K562 (cell line): ENCODE measurements at regions not wholly inside any gene's neighbourhood (a gene's known extent, or its start where the extent isn't known, plus 50 kb on each side); places are given as distances from the start of the nearest gene placed in this dataset.
"Not testable (repeated sequence)": the region's sequence is repeated elsewhere in the genome, so short reads cannot be mapped to it uniquely, and the experiment has no call there.

Experiments
- ATAC-seq: fragments of 200-7000 bp; cut with Tn5 transposase; 3 replicates; pipeline ENCODE4 v1.9.1; 2020; ENCODE audit warnings: moderate library complexity
- BruUV-seq: library from RNA; stranded (reverse); fragments of 400-500 nt; replicated peaks from 2 replicates; lab custom pipeline; 2021; lab: Mats Ljungman, UMichigan
- CTCF ChIA-PET: fragments of 300-600 bp; formaldehyde crosslinking; extraction: SDS; loops from one replicate; lab custom pipeline; 2021; ENCODE audit warnings: low intra/inter-chr PET ratio; lab: Yijun Ruan, JAX
- POLR2A ChIA-PET: fragments of 300-600, 350-650 bp; sonication (Branson Sonifier 250); formaldehyde crosslinking; extraction: SDS; loops from one replicate; lab custom pipeline; 2021; ENCODE audit warnings: antibody characterized with exemption, inconsistent platforms; lab: Yijun Ruan, JAX
- DNase-seq, 4 experiments: peaks; one replicate each; pipeline versions ENCODE4 v3.0.0 to v3.0.0-alpha.2; 2011 to 2018; ENCODE audit warnings: low spot score in 3 of 4, mixed read lengths in 3 of 4; ENCODE audit errors: extremely low read depth in 1 of 4
- FAIRE-seq: peaks from 2 replicates; lab custom pipeline; 2011; peaks lifted over from hg19 to GRCh38; lab: Jason Lieb, UNC
- H2AFZ ChIP-seq: 2 replicates; pipeline ENCODE4 v1.6.0; 2011; ENCODE audit warnings: low read depth, low read length, control low read depth, inconsistent platforms
- H3K27ac ChIP-seq: fragments of 200-600 bp; 3 replicates; pipeline ENCODE4 v1.8.0; 2011; ENCODE audit warnings: low read depth, mild to moderate bottlenecking, control low read depth, inconsistent platforms, low read length, moderate library complexity, mixed read lengths; ENCODE audit errors: extremely low read depth
- H3K27me3 ChIP-seq, 2 experiments: fragments of 300-600 bp in 1 of 2; 2 replicates in 1 of 2; 3 replicates in 1 of 2; pipeline versions ENCODE4 v1.6.0 to v1.8.0; 2011; ENCODE audit warnings: inconsistent platforms in 2 of 2, low read length in 2 of 2, mild to moderate bottlenecking in 1 of 2, mixed read lengths in 1 of 2, moderate library complexity in 1 of 2; ENCODE audit not compliant: control insufficient read depth in 2 of 2, insufficient read depth in 2 of 2
- H3K36me3 ChIP-seq: fragments of 300-600 bp; 3 replicates; pipeline ENCODE4 v1.8.0; 2011; ENCODE audit warnings: mild to moderate bottlenecking, low read length, inconsistent platforms; ENCODE audit not compliant: control insufficient read depth, insufficient read depth
- H3K4me1 ChIP-seq, 2 experiments: fragments of 200-600 bp in 1 of 2; replicated peaks in 1 of 2; 2 replicates in 1 of 2; 3 replicates in 1 of 2; pipeline versions ENCODE4 v1.5.1 to v1.8.0; 2011; ENCODE audit warnings: inconsistent platforms in 2 of 2, low read length in 2 of 2, mild to moderate bottlenecking in 1 of 2, mixed read lengths in 1 of 2, moderate library complexity in 1 of 2; ENCODE audit not compliant: control insufficient read depth in 2 of 2, insufficient read depth in 2 of 2
- H3K4me2 ChIP-seq: 2 replicates; pipeline ENCODE4 v1.6.1; 2011; ENCODE audit warnings: low read length, control low read depth, inconsistent platforms, mixed read lengths; ENCODE audit not compliant: insufficient read depth
- H3K4me3 ChIP-seq: fragments of 200-600 bp; sonication (generic), shearing (Covaris generic); 2 replicates; pipeline ENCODE4 v1.5.1; 2016; ENCODE audit warnings: control low read depth, inconsistent platforms
- H3K79me2 ChIP-seq: fragments of 200-600 bp; 3 replicates; pipeline ENCODE4 v1.8.0; 2011; ENCODE audit warnings: low read length, inconsistent platforms; ENCODE audit not compliant: control insufficient read depth, insufficient read depth
- H3K9ac ChIP-seq, 2 experiments: 2 replicates each; pipeline versions ENCODE4 v1.6.0 to v1.6.1; 2011; ENCODE audit warnings: low read depth in 2 of 2, low read length in 2 of 2, control low read depth in 1 of 2, inconsistent platforms in 1 of 2, mild to moderate bottlenecking in 1 of 2, mixed read lengths in 1 of 2; ENCODE audit not compliant: insufficient read depth in 1 of 2
- H3K9me1 ChIP-seq: one replicate; pipeline ENCODE4 v1.6.0; 2011; ENCODE audit warnings: inconsistent platforms, mild to moderate bottlenecking, low read length, moderate library complexity; ENCODE audit not compliant: control insufficient read depth, insufficient read depth
- H3K9me3 ChIP-seq: replicated peaks from 2 replicates; pipeline ENCODE4 v1.5.1; 2011; ENCODE audit warnings: low read depth, low read length, inconsistent platforms; ENCODE audit not compliant: control insufficient read depth, insufficient read depth
- H4K20me1 ChIP-seq: replicated peaks from 2 replicates; pipeline ENCODE4 v1.6.1; 2011; ENCODE audit warnings: low read length, inconsistent platforms, mixed read lengths; ENCODE audit not compliant: control insufficient read depth, insufficient read depth
- LARP7 ChIP-seq: fragments of 450-650 bp; IDR thresholded peaks from 2 replicates; pipeline ENCODE4 v1.6.1; 2016
- NFIC ChIP-seq: fragments of 450-650 bp; IDR thresholded peaks from 2 replicates; pipeline ENCODE4 v1.6.1; 2017; ENCODE audit warnings: mild to moderate bottlenecking, inconsistent platforms
- NFIX ChIP-seq: fragments of 250-450 bp; sonication (Bioruptor Pico); IDR thresholded peaks from 2 replicates; pipeline ENCODE4 v1.4.0; 2020; ENCODE audit warnings: low read depth, mild to moderate bottlenecking, moderate library complexity
- NKRF ChIP-seq: fragments of 450-650 bp; IDR thresholded peaks from 2 replicates; pipeline ENCODE4 v1.6.1; 2016; ENCODE audit warnings: borderline replicate concordance
- ZNF232 ChIP-seq: sonication (generic); formaldehyde crosslinking; IDR thresholded peaks from 2 replicates; pipeline ENCODE4 v1.8.0; 2022; ENCODE audit warnings: mild to moderate bottlenecking, missing genetic modification reagents
- ZNF507 ChIP-seq: conservative IDR thresholded peaks from 2 replicates; pipeline ENCODE4 v1.6.1; 2017; ENCODE audit warnings: missing genetic modification characterization, missing compliant biosample characterization
- WGBS: fragments of 100-300 bp; shearing (Covaris generic); methylation state at CpG from one replicate; pipeline ENCODE4 v1.1.6; 2016; ENCODE audit warnings: low coverage, mixed read lengths; ENCODE audit not compliant: insufficient coverage; ENCODE audit errors: missing lambda C conversion rate; 5-methylcytosine and 5-hydroxymethylcytosine counted together
- in situ Hi-C: fragments of 300-500 bp; cut with MboI; formaldehyde crosslinking; loops from 4 replicates; pipeline ENCODE4 v1.15.0; 2018; ENCODE audit warnings: inconsistent platforms, mixed read lengths
- intact Hi-C: fragments of 100-400 bp; cut with micrococcal nuclease; formaldehyde crosslinking; loops from 2 replicates; pipeline ENCODE4 v1.14.2; 2022

GRCh38 chr13:80677227-80677626, 336.3 kb upstream of the SPRY2 start:
- H2AFZ ChIP-seq: no peak overlapping the region
- no peak overlapping the region for H3K27ac ChIP-seq
- no peaks in the 10 kb centered on the region for H3K79me2 ChIP-seq
- intact Hi-C loops: no loop called here
- TF ChIP-seq ZNF232 (CRISPR knock-in tag): no peak
- peak; percentile 25; the same call in 1 of the 2 replicates for TF ChIP-seq LARP7
- TF ChIP-seq NKRF: no peak
- peak; percentile 87 for TF ChIP-seq ZNF507 (tag)
- TF ChIP-seq, all 486 proteins: peak for 2
- DNase-seq (no peak), FAIRE-seq (no peak), ATAC-seq (no peak)
- H3K27me3 ChIP-seq: no peaks in the 10 kb centered on the region
- WGBS: under 1% methylated on average over 2 of the region's 2 CpGs
- H3K4me1 ChIP-seq: no peaks in the 10 kb centered on the region
- no peaks in the 10 kb centered on the region for H3K9me1 ChIP-seq
- POLR2A ChIA-PET: no interaction called here
- no peaks in the 10 kb centered on the region for H3K9me3 ChIP-seq
- no peak overlapping the region for H3K4me3 ChIP-seq
- no peak overlapping the region for H3K9ac ChIP-seq
- H4K20me1 ChIP-seq: no peaks in the 10 kb centered on the region
- H3K36me3 ChIP-seq: no peaks in the 10 kb centered on the region
- in situ Hi-C loops: no loop called here
- no TSS peak for BruUV-seq
- no peak overlapping the region for H3K4me2 ChIP-seq
- CTCF ChIA-PET: no interaction called here

GRCh38 chr13:80675442-80675841, 334.5 kb upstream of the SPRY2 start:
- H2AFZ ChIP-seq, H3K36me3 ChIP-seq, H3K79me2 ChIP-seq, ATAC-seq, H3K9me1 ChIP-seq, H3K4me3 ChIP-seq, H3K9me3 ChIP-seq, intact Hi-C loops, H3K27ac ChIP-seq, in situ Hi-C loops, H3K9ac ChIP-seq, POLR2A ChIA-PET, H3K27me3 ChIP-seq, CTCF ChIA-PET, H4K20me1 ChIP-seq, FAIRE-seq, BruUV-seq, DNase-seq, H3K4me2 ChIP-seq, H3K4me1 ChIP-seq: not testable (repeated sequence)
- peak; percentile 90 for TF ChIP-seq NFIC
- TF ChIP-seq NFIX (CRISPR knock-in tag): peak; percentile 74
- WGBS: 4% methylated on average over 2 of the region's 2 CpGs
